ENCODE measurements at regions not wholly inside any gene's neighbourhood (a gene's known extent, or its start where the extent isn't known, plus 50 kb on each side); places are given as distances from the start of the nearest gene placed in this dataset.

GRCh38 chr15:92810418-92811138 is 89.5 kb upstream of the CHD2 start:
- peak; percentile 58 for ATAC-seq
- TF ChIP-seq TSHZ2 (CRISPR knock-in tag; IDR thresholded peaks at IDR 0.05): no peak
- TF ChIP-seq ZC3H10 (CRISPR knock-in tag; IDR thresholded peaks at IDR 0.05): no peak
- TF ChIP-seq ARNTL (CRISPR knock-in tag; IDR thresholded peaks at IDR 0.05; ENCODE audit: borderline replicate concordance, low read depth): no peak
- TF ChIP-seq POU6F1 (CRISPR knock-in tag; IDR thresholded peaks at IDR 0.05; ENCODE audit: borderline replicate concordance, low read depth): no peak
- TF ChIP-seq OSR1 (CRISPR knock-in tag; IDR thresholded peaks at IDR 0.05): no peak
- TF ChIP-seq CSDC2 (CRISPR knock-in tag; IDR thresholded peaks at IDR 0.05): no peak
- TF ChIP-seq ZFP3 (CRISPR knock-in tag; IDR thresholded peaks at IDR 0.05): no peak
- no peak for TF ChIP-seq TCF4 (CRISPR knock-in tag; IDR thresholded peaks at IDR 0.05; ENCODE audit: borderline replicate concordance)
- no peak for TF ChIP-seq ZNF8 (CRISPR knock-in tag; IDR thresholded peaks at IDR 0.05)
- no peak for TF ChIP-seq PPARA (CRISPR knock-in tag; IDR thresholded peaks at IDR 0.05; ENCODE audit: borderline replicate concordance)
- no peak for TF ChIP-seq ISL1 (CRISPR knock-in tag; IDR thresholded peaks at IDR 0.05)
- no peak for TF ChIP-seq ZFP30 (CRISPR knock-in tag; IDR thresholded peaks at IDR 0.05)
- TF ChIP-seq GLIS3 (CRISPR knock-in tag; IDR thresholded peaks at IDR 0.05): no peak
- TF ChIP-seq BACH2 (CRISPR knock-in tag; IDR thresholded peaks at IDR 0.05; ENCODE audit: borderline replicate concordance): no peak
- no peak for TF ChIP-seq PATZ1 (CRISPR knock-in tag; IDR thresholded peaks at IDR 0.05; ENCODE audit: borderline replicate concordance)
- TF ChIP-seq ZNF70 (CRISPR knock-in tag; IDR thresholded peaks at IDR 0.05): no peak
- no peak for TF ChIP-seq CSRNP3 (CRISPR knock-in tag; IDR thresholded peaks at IDR 0.05)
- no peak for TF ChIP-seq ZNF565 (CRISPR knock-in tag; conservative IDR thresholded peaks at IDR 0.05; ENCODE audit: low read depth)
- TF ChIP-seq TOX (CRISPR knock-in tag; IDR thresholded peaks at IDR 0.05; ENCODE audit: borderline replicate concordance): no peak
- TF ChIP-seq CREB5 (CRISPR knock-in tag; IDR thresholded peaks at IDR 0.05; ENCODE audit: low read depth): no peak

GRCh38 chr15:92811148-92811913 is 88.8 kb upstream of the CHD2 start:
- TF ChIP-seq ESRRG (CRISPR knock-in tag; IDR thresholded peaks at IDR 0.05) (no peak), TCF4 (CRISPR knock-in tag; IDR thresholded peaks at IDR 0.05; ENCODE audit: borderline replicate concordance) (no peak)
- no peak for ATAC-seq

Data from SK-N-SH treated with all-trans-retinoic acid at 6 μM for 48 hours (cell line).